ENCODE measurements at regions not wholly inside any gene's neighbourhood (a gene's known extent, or its start where the extent isn't known, plus 50 kb on each side); places are given as distances from the start of the nearest gene placed in this dataset.
"Not testable (repeated sequence)": the region's sequence is repeated elsewhere in the genome, so short reads cannot be mapped to it uniquely, and the experiment has no call there.

- DNase-seq: peak; percentile 72
Observed at GRCh38 chr4:57378766-57379165, 268.6 kb upstream of the IGFBP7 start.

GRCh38 chr4:57374866-57375595 lies 264.8 kb upstream of the IGFBP7 start:
- DNase-seq: peak; percentile 63

DNA sequence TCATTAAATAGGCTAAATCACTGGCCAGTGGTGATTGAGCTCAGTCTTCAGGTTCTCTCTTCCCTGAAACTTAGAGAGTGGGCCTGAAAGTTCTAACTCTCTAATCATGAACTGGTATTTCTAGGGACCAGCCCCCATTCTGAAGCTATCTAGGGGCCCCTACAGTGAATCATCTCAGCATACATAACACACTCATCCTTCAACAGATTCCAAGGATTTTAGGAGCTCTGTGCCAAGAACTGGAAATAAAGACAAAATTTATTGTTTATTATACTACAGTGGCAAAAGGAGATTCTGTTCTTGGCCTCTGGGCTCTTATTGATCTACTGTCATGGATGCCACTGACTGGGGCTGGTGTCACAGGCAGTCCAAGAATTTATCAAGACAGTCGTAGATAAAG lies 263.8 kb upstream of the IGFBP7 start:
- DNase-seq: peak; percentile 75

- no peak for DNase-seq
Observed at GRCh38 chr4:57371671-57372070, 261.5 kb upstream of the IGFBP7 start.

- DNase-seq: peak; percentile 54
Observed at GRCh38 chr4:57370691-57371090, 260.5 kb upstream of the IGFBP7 start.

DNA sequence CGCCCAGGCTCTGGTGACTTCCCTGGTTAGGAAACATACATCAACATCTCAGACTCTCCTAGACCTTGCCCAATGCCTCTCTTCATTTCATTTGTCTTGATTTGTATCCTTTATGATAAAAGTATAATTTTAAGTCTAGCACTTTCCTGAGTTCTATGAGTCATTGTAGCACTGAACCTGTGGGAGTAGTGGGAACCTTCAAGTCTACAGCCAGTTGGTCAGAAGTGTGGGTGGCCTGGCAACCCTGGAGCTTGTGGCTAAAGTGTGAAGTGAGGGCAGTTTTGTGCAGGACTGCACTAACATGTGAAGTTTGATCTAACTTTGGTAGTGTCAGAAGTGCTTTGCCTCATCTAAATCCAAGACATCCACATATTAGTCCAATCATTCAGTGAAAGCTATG lies 259.3 kb upstream of the IGFBP7 start:
- DNase-seq: no peak

GRCh38 chr4:57364255-57364654 lies 254.1 kb upstream of the IGFBP7 start:
- DNase-seq: no peak

DNA sequence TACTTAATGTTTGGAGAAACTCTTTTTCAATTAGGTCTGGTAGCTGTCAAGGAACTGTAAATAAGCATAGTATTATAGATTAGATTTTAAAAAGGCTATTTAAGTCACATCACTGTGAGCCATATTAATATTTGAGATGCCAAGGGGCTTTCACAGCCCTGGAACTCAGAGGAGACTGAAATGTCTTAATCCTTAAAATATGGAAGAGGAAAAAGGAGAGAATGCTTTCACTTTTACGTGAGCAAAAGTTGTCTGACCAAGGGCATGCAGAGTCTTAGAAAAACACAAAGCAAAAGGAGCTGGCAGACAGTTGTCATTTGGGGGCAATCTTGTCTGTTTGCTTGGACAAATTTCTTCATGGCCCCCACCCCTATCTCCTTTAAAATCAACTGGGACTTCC lies 253.2 kb upstream of the IGFBP7 start:
- DNase-seq: peak; percentile 57

DNA sequence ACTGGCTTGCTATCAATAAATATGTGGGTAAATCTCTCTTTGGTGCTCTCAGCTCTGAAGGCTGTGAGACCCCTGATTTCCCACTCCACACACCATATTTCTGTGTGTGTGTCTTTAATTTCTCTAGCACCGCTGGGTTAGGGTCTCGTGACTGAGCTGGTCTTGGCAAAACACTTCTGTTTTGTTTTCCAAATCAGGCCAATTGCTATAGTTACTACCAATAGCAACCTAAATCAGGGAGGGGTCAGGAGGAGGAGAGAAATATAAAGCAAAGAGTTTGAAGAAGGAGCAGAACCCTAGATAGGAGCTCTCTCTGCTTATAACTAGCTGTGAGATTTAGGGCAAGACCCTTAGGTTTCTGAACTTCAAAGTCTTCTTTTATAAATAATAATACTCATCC lies 250.5 kb upstream of the IGFBP7 start:
- no peak for DNase-seq

GRCh38 chr4:57355101-57355665 lies 245.0 kb upstream of the IGFBP7 start:
- DNase-seq: peak; percentile 19

GRCh38 chr4:57351731-57352130 lies 241.5 kb upstream of the IGFBP7 start:
- DNase-seq: peak; percentile 71

- no peak for DNase-seq
Observed at GRCh38 chr4:57344296-57344695, 234.1 kb upstream of the IGFBP7 start.

- DNase-seq: peak; percentile 83
Observed at GRCh38 chr4:57342411-57342810, 232.2 kb upstream of the IGFBP7 start.

GRCh38 chr4:57338861-57339260 lies 228.7 kb upstream of the IGFBP7 start:
- not testable (repeated sequence) for DNase-seq

DNA sequence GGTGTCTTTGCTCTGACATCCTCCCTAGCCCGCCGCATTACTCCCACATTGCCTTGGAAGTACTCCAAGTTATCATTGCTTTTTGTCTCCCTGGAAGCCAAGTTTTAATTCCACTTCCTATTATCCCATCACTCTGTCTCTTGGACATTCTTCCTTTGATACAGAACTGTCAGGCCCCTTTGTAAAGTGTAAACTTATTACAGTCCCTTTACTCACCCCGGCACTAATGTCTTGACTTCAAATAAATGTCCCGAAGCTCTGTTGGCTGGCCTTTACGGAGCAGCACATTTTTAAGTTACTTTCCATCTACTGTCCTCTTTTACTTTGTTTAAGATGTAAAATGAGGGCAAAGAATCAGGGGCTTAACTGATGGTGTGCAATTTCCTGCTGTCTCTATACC lies 223.5 kb upstream of the IGFBP7 start:
- no peak for DNase-seq

GRCh38 chr4:57331959-57332358 lies 221.8 kb upstream of the IGFBP7 start:
- no peak for DNase-seq

- DNase-seq: no peak
Observed at GRCh38 chr4:57329279-57329678, 219.1 kb upstream of the IGFBP7 start.

- no peak for DNase-seq
Observed at GRCh38 chr4:57324673-57325307, 214.6 kb upstream of the IGFBP7 start.

DNA sequence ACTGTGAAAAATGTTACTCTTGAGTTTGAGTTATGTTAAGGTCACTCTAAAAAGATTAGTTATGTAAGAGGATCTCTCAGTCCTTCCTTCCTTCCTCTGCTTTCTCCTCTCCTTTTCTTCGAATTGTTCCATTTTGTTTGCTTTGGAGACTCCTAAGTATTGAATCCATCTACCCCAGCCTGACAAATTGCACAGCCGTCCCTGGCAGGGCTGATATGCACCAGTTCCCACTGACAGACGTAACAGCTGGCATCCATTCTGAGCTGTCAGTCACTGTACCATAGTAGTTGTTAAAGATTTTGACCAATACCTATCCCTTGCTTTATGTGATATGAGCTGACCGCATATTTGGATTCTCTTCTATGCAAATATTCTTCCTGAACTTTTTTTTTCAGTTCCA lies 210.7 kb upstream of the IGFBP7 start:
- no peak for DNase-seq

DNA sequence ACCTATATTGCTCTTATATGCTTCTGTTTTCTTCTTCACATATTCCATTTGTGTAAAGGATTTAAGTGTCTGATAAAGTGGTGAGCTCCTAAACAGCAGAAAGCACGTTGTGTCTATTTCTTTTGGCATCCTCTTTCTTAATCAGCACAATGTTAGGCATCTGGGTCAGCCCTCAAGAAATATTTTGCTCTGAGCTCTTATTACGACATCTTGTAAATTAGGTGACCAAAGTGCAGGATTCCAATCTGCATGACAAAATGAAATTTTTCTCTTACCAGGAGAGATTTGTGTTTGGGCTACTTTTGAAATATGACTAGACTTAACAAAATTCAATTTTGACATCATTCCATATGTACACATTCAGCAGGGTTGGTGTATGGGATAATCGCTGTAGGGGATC lies 210.0 kb upstream of the IGFBP7 start:
- peak; percentile 45 for DNase-seq

- DNase-seq: peak; percentile 37
Observed at GRCh38 chr4:57318703-57319102, 208.5 kb upstream of the IGFBP7 start.

DNA sequence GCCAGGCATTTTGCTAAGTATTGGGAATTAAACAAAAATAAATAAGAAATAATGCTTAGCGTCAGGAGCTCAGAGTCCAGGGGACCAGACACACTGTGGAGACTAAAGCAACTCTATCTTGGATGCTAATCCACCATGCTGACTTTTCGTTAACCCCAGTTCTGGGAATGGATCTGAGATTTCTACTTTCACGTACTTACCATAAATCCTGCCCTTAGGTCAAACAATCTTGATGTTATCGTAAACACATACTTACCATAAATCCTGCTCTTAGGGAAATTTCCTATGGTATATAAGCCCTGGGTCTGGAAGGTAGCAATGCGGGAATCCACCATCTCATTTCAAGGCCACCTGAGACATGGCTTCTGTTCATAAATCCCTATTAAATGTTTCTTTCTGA lies 204.5 kb upstream of the IGFBP7 start:
- DNase-seq: no peak

DNA sequence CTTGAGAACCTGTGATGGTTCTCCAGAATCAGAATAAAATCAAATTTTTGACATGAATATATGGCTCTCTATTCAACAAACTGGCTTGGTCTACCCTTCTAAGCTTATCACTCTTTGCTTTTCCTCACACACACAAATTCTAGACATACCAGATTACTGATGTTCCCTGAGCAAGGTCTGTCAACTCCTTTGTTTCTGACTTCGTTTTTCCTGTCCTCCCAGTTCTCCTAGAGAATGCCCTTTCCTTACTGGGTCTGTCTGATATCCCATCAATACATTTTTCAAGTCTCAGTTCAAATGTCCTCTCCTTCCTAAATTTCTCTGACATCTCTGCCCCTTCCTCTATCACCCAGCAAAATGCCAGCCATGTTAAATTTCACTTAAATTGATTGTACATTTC lies 202.1 kb upstream of the IGFBP7 start:
- no peak for DNase-seq

DNA sequence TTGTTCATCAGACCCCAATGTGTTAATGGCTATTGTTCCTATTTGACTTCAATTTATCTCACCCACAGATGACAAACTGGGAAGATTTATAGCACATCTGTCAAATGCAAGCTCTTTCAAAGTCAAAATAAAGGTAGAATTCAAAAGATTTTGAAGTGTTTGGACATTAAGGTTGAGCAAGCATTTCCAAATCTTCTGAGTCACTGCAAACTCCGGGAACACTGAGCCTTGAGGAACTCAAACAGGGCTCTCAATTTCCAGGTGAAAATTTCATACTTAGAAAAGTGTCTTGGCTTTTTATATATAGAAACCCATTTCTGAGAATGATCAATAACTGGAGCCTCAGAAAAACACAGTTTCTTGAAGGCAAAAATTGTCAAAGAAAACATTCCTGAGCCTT lies 199.5 kb upstream of the IGFBP7 start:
- DNase-seq: no peak

Measured in fibroblast of skin of back (primary cell).